ENCODE measurements at regions not wholly inside any gene's neighbourhood (a gene's known extent, or its start where the extent isn't known, plus 50 kb on each side); places are given as distances from the start of the nearest gene placed in this dataset.

DNA sequence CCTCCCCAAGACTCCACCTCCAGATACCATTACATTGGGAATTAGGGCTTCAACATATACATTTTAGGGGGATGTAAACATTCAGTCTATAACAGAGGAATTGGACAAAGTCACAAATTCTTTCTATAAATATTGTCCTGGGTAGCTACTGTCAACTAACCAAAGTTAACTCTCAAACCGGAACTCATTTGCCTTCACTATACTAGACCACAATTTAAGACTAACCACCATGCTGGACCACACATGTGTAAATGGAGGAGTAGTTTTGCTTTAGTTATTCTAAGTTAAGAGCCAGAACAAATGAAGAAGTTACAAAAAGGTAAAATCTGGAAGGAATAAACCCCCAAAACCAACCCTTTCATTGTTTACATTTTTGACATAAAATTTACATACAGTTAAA is 222.8 kb downstream of the NDFIP2 start:
- no peak for DNase-seq (ENCODE audit: low read depth)

DNA sequence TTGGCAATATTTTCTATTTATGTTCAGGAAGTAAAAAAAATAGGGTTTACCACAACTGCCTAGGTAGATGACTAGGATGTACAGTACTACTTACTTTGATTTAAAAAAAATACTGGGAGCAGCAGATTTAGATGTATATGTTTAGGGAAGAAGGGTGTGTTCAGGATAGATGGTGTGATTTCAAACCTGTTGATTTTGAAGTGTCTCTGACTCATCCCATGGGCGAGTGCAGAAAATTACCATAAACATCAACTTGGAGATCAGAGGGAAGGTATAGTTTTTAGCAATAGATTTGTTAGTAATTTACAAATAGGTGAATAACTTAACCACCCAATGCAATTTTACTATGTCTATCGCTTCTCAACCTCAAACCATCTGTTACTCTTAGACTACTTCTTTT is 214.8 kb downstream of the NDFIP2 start:
- no peak for DNase-seq (ENCODE audit: low read depth)

DNA sequence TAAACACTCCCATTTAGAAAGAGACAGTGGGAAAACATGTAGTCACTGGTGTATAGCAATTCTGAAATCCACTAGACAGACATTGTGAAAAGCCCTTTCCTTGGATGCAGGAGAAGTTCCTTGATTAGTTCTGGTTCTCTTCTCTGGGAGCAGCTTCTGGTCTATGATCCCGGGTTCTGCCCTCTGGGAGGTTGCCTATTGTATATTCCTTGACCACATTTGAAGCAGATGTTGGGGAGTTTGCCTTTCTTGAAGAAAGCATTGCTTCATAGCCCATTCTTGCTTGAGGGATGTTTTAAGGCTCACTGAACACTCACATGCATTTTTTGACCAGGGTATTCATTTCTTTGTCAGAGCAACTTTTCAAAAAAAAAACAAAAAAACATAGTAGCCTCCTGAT is 211.9 kb downstream of the NDFIP2 start:
- DNase-seq (ENCODE audit: low read depth) = no peak

DNA sequence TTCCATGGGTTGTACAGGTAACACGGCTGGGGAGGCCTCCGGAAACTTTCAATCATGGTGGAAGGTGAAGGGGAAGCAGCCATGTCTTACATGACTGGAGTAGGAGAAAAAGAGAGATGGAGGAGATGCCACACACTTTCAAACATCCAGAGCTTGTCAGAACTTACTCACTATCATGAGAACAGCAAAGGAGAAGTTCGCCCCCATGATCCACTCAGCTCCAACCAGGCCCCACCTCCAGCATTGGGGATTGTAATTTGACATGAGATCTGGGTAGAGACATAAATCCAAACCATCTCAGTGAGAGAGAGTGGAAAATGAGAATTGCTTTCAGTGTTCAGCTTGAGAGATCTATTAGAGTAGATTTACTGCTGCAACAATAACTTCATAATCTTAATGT is 210.9 kb downstream of the NDFIP2 start:
- no peak for DNase-seq (ENCODE audit: low read depth)

DNA sequence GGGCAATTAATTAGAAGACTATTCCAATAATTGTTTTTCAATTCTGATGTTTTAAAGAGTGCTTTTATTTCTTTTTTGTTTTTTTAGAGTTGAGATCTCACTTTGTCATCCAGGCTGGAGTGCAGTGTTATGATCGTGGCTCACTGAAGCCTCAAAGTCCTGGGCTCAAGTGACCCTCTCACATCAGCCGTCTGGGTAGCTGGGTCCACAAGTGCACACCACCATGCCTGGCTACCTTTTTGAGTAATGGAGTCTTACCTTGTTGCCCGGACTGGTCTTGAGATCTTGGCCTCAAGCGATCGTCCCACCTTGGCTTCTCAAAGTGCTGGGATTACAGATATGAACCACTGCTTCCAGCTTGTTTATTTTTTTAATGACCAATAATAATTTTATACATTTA is 207.8 kb downstream of the NDFIP2 start:
- DNase-seq (ENCODE audit: low read depth) = no peak

DNA sequence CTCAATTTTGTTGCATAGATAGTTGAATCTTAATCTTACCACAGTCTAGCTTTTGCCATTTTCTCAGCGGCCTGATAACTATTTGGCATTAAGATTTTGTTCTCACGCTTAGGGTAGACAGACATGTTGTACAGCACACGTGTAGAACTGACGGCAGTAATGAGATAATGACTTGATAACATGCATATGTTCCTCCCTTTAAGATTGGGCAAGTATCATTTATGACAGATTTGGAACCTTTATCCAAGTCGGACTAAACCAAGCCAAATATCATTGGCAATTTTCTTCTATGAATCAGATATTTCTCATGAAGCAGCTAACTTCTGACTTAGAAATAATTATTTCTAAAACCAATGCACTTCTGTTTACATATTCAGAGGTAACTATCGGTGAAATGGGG is 205.5 kb downstream of the NDFIP2 start:
- no peak for DNase-seq (ENCODE audit: low read depth)

DNA sequence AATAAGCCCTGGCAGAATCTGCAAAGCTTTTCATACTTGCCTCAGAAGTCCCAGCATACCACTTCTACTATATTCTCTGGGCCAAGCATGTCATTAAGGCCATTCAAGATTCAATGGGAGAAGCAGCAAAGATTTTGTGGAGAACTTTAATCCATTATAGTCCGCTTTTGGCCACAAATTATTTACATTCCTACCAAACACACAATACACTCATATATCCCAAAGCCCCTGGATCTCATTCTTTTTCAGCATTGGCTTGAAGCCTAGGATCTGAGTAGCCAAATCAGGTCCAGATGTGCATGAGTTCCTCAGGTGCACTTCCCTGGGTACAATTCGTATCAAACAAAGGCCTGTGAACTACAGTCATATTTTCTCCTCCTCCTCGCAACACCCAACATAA is 203.4 kb downstream of the NDFIP2 start:
- DNase-seq (ENCODE audit: low read depth) = no peak

DNA sequence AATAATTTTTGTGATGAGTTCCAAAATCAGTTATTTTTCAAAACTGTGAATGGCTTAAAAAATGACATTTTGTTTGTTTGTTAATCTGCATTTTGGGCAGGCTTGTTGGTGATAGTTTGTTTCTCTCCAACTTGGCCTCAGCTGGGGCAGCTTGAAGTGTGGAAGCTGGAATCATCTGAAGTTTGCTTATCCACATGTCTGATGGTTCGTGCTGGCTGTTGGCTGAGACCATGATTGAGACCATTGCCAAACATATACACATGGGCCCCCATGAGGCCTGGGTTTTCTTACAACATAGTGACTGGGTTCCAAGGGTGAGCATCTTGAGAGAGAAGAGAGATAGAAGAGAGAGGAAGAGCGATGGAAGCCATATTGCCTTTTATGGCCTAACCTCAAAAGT is 201.2 kb downstream of the NDFIP2 start:
- DNase-seq (ENCODE audit: low read depth) = no peak

DNA sequence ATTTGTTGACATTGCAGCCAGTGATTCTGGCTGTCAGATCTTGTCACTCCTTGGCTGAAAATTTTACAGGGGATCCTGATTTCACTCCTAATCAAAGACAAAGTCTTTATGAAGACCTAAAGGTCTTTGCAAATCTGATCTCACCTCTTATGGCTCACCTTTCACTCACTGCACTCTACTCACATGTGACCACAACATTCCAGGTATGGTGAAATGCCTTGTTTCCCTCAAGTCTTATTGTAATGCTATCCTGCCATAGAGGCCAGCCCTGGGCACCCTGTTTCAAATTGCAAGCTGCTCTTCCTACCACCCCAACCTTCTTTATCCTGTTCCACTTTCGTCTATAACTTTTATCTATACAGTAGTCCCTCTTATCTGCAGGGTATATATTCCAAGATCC is 200.1 kb downstream of the NDFIP2 start:
- DNase-seq (ENCODE audit: low read depth) = no peak

DNA sequence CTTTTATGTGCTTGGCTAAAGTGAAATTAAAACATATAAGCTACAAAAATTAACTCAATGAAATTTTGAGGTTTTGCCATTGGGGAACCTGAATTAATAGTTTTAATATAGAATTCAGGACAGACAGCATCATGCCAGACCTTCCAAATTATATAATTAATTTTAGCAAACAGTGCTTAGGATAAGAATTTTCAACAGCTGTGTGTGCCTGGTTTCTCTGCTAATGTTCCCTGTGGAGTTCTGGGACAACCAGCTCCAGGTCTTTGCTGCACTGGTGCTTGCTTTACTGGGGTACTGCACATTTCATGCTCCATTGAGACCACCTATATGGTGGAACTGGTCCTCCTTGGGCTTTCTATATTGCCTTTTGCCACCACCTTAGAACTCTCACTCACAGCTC is 199.5 kb downstream of the NDFIP2 start:
- DNase-seq (ENCODE audit: low read depth) = no peak

DNA sequence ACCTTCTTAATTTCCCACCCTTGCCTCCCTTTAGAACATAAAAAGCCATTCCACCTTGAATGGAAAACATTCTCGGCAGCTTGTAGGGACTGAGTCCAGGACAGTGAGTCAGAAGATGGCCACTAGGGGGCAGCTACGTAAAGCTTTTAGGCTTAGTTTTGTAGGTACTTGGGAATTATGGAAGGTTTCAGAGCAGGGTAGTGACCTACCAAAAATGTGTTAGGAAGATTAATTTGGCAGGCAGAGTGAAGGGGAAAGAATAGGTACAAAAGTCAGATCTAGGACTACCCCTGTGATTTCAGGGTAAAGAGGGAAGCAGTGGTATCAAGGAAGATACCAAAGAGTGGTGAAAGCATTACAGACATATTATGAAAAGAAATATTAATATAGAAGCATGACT is 198.4 kb downstream of the NDFIP2 start:
- DNase-seq (ENCODE audit: low read depth) = peak; percentile 2

DNA sequence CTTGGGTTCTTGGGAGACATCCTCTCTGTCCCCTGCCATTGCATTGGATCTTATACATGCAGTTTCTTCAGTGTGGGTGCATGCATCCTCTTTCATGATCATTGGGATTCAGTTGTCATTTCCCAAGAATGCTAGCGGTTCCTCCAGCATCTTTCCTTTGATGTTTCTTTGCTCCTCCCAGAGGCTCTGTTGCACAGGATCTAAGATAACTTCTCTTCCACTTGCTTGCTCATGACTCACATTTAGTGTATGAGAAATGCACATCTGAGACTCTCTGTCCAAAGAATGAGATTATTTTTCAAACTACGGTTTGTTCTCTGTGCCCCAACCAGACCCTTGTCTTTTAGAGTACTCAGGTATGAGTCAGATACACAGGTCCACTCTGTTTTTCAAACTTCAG is 197.1 kb downstream of the NDFIP2 start:
- DNase-seq (ENCODE audit: low read depth) = no peak

DNA sequence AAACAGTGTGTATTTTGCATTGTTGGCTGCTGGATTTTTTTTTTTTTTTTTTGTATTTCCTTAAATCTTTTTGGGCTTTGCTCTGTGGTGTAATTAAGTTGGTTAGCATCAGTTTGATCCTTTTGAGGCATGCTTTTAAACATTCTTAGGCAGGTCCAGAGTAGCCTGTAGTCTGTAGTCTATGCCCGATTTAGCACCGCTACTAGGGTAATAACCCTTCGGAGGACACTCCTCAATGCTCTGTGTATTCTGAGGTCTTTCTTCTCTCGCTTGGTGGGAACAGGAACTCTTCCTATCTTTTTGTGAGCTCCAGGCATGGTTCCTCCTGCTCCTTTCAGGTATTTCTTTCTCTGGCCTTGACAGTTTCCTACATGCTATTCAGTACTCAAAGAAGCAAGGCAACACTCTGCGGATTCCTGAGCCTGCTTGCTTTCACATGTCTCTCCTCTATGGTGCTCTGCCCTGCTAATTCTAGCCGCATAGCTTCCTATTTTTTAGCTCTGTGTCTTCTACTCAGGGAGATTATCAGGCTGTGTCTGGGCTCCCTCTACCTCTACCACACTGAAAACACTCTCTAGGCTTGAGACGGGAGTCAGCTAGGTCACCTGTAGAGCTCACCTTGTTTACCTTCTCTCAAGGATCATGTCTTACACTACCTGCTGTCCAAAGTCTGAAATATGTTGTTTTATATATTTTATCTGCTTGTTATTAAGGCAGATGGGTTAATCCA is 195.1 kb downstream of the NDFIP2 start:
- no peak for DNase-seq (ENCODE audit: low read depth)

DNA sequence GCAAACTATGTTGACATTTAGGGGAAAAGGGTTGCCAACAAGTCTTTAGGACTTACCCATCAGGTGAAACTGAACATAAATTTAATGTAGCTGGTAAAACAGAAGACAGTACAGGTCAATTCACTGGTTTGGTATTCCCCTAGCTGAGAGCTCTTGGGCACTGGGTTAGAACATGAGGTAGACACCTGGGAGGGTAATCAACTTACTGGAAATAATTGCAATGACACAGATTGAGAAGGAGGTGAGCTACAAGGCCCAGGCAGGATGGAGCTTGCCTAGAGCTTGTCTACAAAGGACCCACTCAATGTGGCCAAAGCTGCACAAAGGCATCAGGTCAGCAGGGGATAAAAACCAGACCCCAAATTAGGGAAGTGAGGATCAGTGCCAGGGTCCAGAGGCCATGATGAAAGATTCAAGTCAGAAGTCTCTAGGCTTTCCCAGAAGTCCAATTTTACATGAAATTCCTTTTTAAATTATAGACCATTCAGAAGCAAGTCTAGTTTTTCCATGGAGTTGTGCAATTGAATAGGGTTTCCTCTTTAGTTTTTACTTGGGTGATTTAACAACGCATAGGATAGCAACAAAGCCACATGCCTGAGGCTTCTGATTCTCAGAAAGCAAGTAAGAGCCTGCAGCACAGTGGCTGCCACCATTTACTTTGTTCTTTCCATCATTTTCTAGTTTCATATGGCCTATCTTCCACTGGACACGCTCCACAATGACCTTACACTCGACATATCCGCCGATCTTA is 194.0 kb downstream of the NDFIP2 start:
- no peak for DNase-seq (ENCODE audit: low read depth)

DNA sequence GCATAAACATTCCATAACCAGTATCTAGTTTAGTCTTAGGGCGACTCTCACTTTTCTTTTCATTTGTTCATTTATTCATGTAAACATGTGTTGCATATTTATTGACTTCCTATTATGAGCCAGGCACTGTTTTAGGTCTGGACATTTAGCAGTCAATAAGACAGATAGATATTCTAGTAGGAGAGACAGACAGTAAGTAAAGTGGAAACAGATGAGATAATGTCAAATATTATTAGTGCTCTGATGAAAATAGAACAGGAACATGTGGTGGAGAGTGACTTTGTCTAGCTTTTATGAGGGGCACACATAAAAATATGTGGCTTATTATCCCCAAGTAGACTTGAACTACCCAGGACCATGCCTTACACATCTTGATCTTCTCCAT is 193.0 kb downstream of the NDFIP2 start:
- no peak for DNase-seq (ENCODE audit: low read depth)

DNA sequence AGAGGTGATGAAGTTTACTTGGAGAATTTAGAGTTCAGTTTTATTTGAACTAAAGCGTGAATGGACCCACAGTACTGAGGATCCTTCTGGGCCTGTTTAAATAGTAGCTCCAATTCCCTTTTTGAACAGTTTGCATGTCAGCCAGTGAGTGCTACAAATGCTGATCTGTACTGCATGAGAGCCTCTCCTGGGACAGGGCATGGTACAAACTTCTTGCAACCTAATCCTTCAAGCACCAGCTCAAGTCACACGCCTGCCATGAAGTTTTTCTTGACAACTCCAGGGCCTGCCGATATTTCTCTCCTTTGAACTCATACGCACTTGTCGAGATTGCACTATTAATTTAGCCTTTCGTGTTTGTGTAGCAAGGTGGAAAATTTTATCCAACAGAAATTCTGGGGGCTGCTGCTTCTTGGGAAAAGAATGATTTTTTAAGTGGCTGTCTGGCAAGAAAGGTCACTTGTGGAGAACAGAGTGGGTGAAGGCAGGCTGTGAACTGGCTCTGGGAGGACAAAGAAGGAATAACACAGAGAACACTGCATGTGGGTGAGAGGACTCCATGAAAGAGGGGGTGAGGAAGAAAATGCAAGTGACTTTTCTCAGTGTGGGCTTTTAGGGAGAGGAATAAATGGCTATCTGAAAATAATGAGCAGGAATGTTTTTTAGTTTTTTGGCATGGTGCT is 192.5 kb downstream of the NDFIP2 start:
- no peak for DNase-seq (ENCODE audit: low read depth)

DNA sequence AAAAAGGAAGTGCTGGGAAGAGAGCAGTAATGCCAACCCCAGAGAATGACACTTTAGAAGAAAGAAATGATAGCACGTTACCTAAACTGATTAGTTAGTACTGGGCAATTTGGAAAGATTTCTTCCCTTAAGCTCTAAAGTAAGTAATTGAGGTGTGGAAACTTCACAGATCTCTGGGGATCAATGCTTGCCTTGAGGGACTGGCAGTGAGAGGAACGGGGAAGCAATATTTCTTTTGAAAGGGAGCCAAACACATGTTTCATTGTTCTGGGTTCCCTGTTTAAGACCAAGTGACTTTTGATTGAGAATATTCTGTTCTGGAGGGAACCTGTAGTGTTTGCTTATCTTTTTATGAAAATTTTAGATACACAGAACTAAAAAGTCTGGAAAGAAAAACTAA is 190.5 kb downstream of the NDFIP2 start:
- DNase-seq (ENCODE audit: low read depth) = no peak

DNA sequence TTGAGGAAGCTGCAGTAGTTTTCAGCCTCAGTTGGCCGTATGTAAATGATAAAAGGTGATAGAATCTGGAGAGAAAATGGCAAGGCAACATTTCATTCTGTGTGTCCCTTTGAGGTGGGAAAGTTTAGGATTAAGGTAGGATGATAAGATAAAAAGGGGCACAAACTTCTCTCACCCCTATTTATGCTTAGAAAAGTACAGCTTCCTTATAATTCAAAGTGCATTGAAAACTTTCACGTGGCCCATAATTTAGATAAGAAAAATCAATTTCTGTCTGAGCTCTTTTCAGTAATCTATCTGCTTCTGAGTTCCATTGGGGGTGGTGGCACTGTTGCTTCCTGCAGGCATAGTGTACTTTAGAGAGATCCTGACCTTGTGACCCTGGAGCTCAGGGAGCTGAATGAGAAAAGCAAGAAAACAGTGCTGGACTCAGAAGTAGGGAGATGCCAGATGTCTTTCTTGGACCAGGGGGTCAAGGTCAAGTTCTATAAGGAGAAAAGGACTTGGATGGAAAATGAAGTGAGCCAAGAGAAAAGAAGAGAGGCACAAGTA is 187.3 kb downstream of the NDFIP2 start:
- no peak for DNase-seq (ENCODE audit: low read depth)

DNA sequence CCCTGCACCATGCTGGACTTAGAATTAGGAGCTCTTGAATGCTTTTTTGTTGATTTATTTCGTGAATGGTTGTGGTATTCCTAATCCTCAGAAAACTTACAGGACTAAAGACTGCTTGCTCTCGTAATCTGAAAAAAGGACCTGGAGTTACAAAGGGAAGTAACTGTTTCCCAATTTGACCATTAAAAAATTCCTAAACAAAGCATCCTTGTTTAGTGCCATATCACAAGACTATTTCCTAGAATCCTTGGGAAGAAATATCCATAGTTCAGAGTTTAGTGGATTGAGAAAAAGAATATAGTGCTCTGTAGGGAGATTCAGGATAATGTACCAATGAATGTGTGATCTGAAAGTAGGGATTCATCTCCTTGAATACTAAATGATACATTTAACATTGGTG is 186.8 kb downstream of the NDFIP2 start:
- no peak for DNase-seq (ENCODE audit: low read depth)

DNA sequence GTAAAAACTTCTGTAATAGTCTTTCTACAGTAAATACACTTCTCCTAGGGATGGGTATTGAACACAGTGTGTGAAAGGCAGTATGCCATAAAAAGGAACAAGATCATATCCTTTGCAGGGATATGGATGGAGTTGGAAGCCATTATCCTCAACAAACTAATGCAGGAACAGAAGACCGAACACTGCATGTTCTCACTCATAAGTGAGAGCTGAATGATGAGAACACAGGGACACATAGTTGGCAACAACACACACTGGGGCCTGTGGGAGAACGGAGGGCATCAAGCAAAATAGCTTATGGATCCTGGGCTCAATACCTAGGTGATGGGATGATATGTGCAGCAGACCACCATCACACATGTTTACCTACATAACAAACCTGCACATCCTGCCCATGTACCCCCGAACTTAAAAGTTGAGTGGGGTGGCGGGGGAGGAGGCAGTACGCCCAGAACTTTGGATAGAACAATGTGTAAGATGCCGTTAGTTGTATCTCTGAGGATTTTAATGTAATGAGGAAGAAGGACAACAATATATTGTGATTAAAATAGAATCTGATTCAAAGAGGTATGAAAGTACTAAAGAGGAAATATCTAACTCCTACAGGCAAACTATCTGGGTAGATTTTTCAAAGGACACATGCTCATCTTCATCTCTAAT is 183.2 kb downstream of the NDFIP2 start:
- DNase-seq (ENCODE audit: low read depth) = no peak

DNA sequence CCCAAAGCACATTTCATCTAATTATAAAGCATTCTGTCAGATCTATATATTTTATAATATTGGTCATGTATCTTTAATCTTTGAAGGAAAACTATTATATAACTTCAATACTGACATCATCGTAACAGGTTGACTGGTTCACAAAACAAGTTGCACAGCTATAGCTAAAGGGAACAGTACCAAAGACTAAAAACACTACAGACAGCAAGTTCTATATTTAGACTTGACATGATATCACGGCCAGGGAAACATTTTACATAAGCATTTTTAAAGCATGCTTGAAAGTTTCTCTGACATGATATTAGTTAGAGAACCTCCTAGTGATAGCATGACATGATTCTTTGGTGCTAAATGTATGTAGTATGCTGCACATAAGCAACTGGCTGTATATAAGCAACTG is 182.5 kb downstream of the NDFIP2 start:
- DNase-seq (ENCODE audit: low read depth) = no peak

DNA sequence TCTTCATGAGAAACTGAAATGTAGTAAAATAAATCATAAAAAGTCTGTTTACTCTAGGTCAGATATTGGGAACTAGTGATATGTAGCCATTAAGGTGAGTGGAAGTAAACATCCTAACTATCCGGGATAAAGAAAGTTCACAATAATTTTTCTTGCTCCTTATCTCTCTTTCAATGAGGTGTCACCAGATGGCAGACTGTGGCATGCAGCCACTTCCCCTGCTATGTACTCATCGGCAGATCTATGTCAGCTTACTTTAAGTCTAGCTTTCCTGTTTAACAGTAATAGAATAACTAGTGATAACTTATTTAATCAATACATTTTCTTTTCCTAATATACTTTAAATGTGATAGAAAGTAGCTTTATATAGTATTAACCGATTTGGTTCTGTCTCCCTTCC is 181.9 kb downstream of the NDFIP2 start:
- DNase-seq (ENCODE audit: low read depth) = no peak

DNA sequence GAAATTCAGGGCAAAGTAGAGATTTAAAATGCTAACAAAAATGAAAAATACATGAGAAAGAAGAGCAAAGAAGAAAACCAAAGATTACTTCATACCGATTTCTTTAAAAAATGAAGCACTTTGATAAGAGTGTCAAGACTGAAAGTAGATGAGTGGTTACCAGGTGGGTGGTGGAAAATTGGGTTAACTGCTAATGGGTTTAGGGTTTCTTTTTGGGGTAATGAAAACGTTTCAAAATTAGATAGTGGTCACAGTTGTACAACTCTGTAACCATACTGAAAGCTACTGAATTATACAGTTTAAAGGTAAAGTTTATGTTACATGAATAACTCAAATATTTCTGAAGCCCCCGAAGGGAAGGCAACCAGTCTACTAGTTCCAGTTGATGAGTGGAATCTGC is 179.4 kb downstream of the NDFIP2 start:
- no peak for DNase-seq (ENCODE audit: low read depth)
